Natural killer cell (primary cell): ENCODE measurements at regions not wholly inside any gene's neighbourhood (a gene's known extent, or its start where the extent isn't known, plus 50 kb on each side); places are given as distances from the start of the nearest gene placed in this dataset.

ENCODE experiments used
- ATAC-seq, 3 donors: fragments of 150-1000 bp in 2 of 3; fragments of 200-7000 bp in 1 of 3; cut with Tn5 transposase; 1 replicate in 1 of 3; 2 replicates in 2 of 3; pipeline ENCODE4 v1.10.0; 2021; ENCODE audit warnings: mild to moderate bottlenecking in 2 of 3, moderate library complexity in 2 of 3
- DNase-seq, 2 donors: peaks; one replicate each; pipeline versions ENCODE4 v3.0.0 to v3.0.0-alpha.2; 2013 to 2021; ENCODE audit warnings: mixed read lengths in 1 of 2
- H3K27ac ChIP-seq: one replicate; pipeline ENCODE4 v1.5.1; 2013; ENCODE audit warnings: mild to moderate bottlenecking, low read length
- H3K27me3 ChIP-seq: one replicate; pipeline ENCODE4 v1.6.1; 2013; ENCODE audit warnings: low read length; ENCODE audit not compliant: control insufficient read depth, insufficient read depth
- H3K36me3 ChIP-seq: one replicate; pipeline ENCODE4 v1.6.1; 2013; ENCODE audit warnings: low read length; ENCODE audit not compliant: control insufficient read depth, insufficient read depth
- H3K4me1 ChIP-seq: one replicate; pipeline ENCODE4 v1.6.1; 2013; ENCODE audit warnings: low read length; ENCODE audit not compliant: control insufficient read depth, insufficient read depth
- H3K4me3 ChIP-seq: one replicate; pipeline ENCODE4 v1.5.1; 2013; ENCODE audit warnings: low read length
- H3K9me3 ChIP-seq: one replicate; pipeline ENCODE4 v1.6.1; 2013; ENCODE audit warnings: low read length; ENCODE audit not compliant: control insufficient read depth, insufficient read depth
- H3K27ac Mint-ChIP-seq, 2 donors: one replicate each; pipeline ENCODE4 v1.8.0; 2022; ENCODE audit warnings: mild to moderate bottlenecking in 2 of 2, mixed read lengths in 2 of 2, moderate library complexity in 1 of 2
- H3K27me3 Mint-ChIP-seq, 2 donors: one replicate each; pipeline ENCODE4 v1.8.0; 2022; ENCODE audit warnings: low read depth in 2 of 2, mixed read lengths in 2 of 2
- H3K36me3 Mint-ChIP-seq: one replicate; pipeline ENCODE4 v1.8.0; 2022; ENCODE audit warnings: mixed read lengths
- H3K4me1 Mint-ChIP-seq, 2 donors: one replicate each; pipeline ENCODE4 v1.8.0; 2022; ENCODE audit warnings: mixed read lengths in 2 of 2
- H3K4me3 Mint-ChIP-seq: one replicate; pipeline ENCODE4 v1.8.0; 2022; ENCODE audit warnings: mild to moderate bottlenecking, moderate library complexity, mixed read lengths
- H3K9me3 Mint-ChIP-seq, 2 donors: one replicate each; pipeline ENCODE4 v1.8.0; 2022; ENCODE audit warnings: mixed read lengths in 2 of 2
- CTCF ChIP-seq: fragments of 200-600 bp; IDR thresholded peaks from one replicate; pipeline ENCODE4 v1.8.0; 2022; ENCODE audit warnings: antibody characterized with exemption
- WGBS: methylation state at CpG from one replicate; pipeline ENCODE4 v1.1.7; 2013; ENCODE audit warnings: missing lambda C conversion rate; ENCODE audit not compliant: insufficient coverage; 5-methylcytosine and 5-hydroxymethylcytosine counted together
- intact Hi-C: fragments of 100-400 bp; cut with micrococcal nuclease; formaldehyde crosslinking; loops from one replicate; pipeline ENCODE4 v1.14.2; 2022

DNA sequence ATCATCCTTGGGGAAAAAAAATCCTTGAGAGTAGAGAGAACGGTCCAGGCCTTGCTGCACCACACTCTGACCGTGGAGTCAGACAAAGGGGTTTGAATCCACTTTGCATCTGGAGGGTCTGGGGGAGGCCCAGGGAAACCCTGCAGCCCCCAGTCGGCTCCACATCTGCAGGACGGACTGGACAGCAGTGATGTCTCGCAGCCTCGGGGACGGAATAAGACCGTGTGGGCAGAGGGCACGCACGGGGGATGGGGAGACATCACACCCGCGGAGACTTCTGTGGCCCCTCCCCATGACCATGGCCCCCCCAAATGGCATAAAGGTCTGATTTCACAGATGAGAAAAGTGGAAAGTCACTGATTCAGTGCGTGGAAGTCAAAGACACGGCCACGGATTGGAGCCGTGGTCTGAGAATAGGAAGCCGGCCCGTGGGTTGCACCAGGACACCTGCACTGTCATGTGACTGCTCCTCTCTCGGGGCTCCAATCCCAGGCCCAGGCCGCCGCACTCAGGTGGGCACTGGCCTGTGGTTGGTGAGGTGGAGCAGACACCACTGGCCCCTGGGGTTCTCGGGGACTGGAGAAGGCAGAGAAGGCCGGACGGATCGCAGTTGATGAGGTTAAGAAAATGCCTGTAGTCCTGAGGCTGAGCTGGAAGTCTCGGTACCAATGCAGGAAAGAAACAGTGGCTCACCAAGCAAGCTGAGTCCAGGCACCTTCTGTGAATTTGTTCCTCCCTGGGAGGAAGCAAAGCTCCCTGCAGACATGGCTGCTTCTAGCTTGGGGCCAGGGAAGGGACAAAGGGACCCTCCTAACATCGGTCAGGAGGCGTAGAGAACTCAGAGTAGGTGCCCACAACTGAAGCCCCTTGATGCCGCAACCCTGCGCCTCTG lies 61.8 kb downstream of the RTP5 start:
- H3K9me3 Mint-ChIP-seq, result no peaks in the 10 kb centered on the region
- Histone ChIP-seq H3K9me3 (no peaks in the 10 kb centered on the region), H3K4me1 (peaks cover 17% of the 10 kb centered on the region), H3K4me3 (no peak overlapping the region), H3K27ac (no peak overlapping the region), H3K36me3 (no peaks in the 10 kb centered on the region), H3K27me3 (no peaks in the 10 kb centered on the region)
- DNase-seq, result no peak
- no peak for ATAC-seq
- peaks cover 1 to 14% of the 10 kb centered on the region in 2 donors for H3K4me1 Mint-ChIP-seq
- TF ChIP-seq CTCF, result no peak
- WGBS, result 91% methylated on average over 30 of the region's 30 CpGs
- intact Hi-C loops, result no loop called here
- peaks cover 0 to 8% of the 10 kb centered on the region in 2 donors for H3K27me3 Mint-ChIP-seq
- H3K4me3 Mint-ChIP-seq, result no peak overlapping the region
- H3K27ac Mint-ChIP-seq, result no peak overlapping the region
- H3K36me3 Mint-ChIP-seq, result no peaks in the 10 kb centered on the region

DNA sequence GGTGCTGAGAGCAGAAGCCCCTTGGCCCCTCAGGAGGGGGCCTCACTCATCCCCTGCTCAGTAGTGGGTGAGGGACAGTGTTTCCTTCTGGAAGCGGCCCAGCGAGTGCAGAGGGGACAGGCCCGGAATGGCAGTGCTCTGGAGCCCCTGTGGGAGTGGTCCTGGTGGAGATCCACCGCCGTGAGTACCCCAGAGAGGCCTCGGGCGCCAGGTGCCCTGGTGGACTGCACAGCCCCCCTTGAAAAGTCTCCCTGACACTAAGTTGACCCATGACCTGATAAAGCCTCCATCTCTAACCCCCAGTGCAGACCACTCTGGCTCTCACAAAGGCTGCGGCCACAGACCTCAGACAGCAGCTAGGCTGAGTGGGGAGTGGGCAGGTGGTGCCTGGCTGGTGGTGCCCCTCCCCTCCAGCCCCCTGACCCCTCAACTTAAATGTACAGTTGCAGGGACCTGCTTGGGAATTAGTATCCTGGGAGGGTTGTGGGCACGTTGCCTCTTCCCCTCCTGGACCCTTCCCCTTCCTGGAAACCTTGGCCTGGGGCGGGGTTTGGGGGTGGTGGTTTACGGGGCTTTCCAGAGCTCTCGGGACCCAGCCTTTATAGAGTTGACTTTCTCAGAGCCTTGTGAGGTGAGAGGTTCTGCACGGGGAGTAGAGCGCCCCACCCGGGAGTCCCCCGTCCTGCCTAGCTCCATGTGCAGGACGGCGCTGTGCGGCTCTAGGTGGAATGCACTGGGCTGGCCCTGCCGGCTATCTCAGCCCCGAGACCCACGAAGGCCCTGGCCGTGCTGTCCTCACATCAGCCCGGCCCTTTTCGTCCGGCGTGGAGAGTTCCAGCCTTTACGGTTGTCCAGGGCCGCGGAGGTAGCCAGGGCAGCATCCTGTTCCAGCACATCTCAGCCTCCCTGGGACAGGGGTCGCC lies 62.7 kb downstream of the RTP5 start:
- peaks cover 0 to 6% of the 10 kb centered on the region in 2 donors for H3K4me1 Mint-ChIP-seq
- no peak overlapping the region for H3K4me3 Mint-ChIP-seq
- H3K4me1 ChIP-seq, result peaks cover 8% of the 10 kb centered on the region
- H3K27ac Mint-ChIP-seq, result no peak overlapping the region
- no peaks in the 10 kb centered on the region for H3K36me3 ChIP-seq
- H3K4me3 ChIP-seq, result no peak overlapping the region
- ATAC-seq (peak in 1 of 3 donors; percentile 45), DNase-seq (peak in 1 of 2 donors; percentile 2)
- H3K27me3 Mint-ChIP-seq, result peaks cover 0 to 8% of the 10 kb centered on the region in 2 donors
- H3K9me3 ChIP-seq, result no peaks in the 10 kb centered on the region
- no peaks in the 10 kb centered on the region for H3K9me3 Mint-ChIP-seq
- TF ChIP-seq CTCF, result no peak
- no peak overlapping the region for H3K27ac ChIP-seq
- 95% methylated on average over 31 of the region's 31 CpGs for WGBS
- intact Hi-C loops, result no loop called here
- no peaks in the 10 kb centered on the region for H3K27me3 ChIP-seq
- no peaks in the 10 kb centered on the region for H3K36me3 Mint-ChIP-seq

- Histone ChIP-seq H3K9me3 (no peaks in the 10 kb centered on the region), H3K4me1 (peaks cover 4% of the 10 kb centered on the region), H3K27ac (no peak overlapping the region), H3K4me3 (no peak overlapping the region), H3K36me3 (no peaks in the 10 kb centered on the region), H3K27me3 (no peaks in the 10 kb centered on the region)
- WGBS, result 88% methylated on average over 9 of the region's 9 CpGs
- Mint-ChIP-seq H3K4me1 (peaks cover 0 to 3% of the 10 kb centered on the region in 2 donors), H3K27me3 (peaks cover 0 to 4% of the 10 kb centered on the region in 2 donors), H3K4me3 (no peak overlapping the region), H3K27ac (no peak overlapping the region), H3K9me3 (no peaks in the 10 kb centered on the region), H3K36me3 (no peaks in the 10 kb centered on the region)
- TF ChIP-seq CTCF, result no peak
- ATAC-seq (peak in 1 of 3 donors; percentile 5), DNase-seq (no peak)
- intact Hi-C loops, result no loop called here
Observed at GRCh38 chr2:241932899-241933178, 63.3 kb downstream of the RTP5 start.
